ENCODE measurements at regions not wholly inside any gene's neighbourhood (a gene's known extent, or its start where the extent isn't known, plus 50 kb on each side); places are given as distances from the start of the nearest gene placed in this dataset.

GRCh38 chr1:170267317-170267716 lies 121.6 kb downstream of the NTMT2 start:
- Histone ChIP-seq H3K27ac (ENCODE audit: low read depth, low read length) (no peak overlapping the region), H3K9me3 (ENCODE audit: control insufficient read depth, insufficient read depth, low read length) (no peaks in the 10 kb centered on the region), H3K4me1 (ENCODE audit: control insufficient read depth, insufficient read depth, low read length) (no peaks in the 10 kb centered on the region), H3K4me3 (ENCODE audit: low read depth, low read length) (no peak overlapping the region), H3K36me3 (ENCODE audit: control insufficient read depth, insufficient read depth, low read length) (no peaks in the 10 kb centered on the region), H3K27me3 (ENCODE audit: control insufficient read depth, insufficient read depth, low read length) (no peaks in the 10 kb centered on the region)
- DNase-seq (ENCODE audit: low read depth in 4 of 6, low spot score in 6 of 6): no peak

GRCh38 chr1:170271430-170272161 lies 125.8 kb downstream of the NTMT2 start:
- Histone ChIP-seq H3K27me3 (ENCODE audit: control insufficient read depth, insufficient read depth, low read length) (no peaks in the 10 kb centered on the region), H3K4me1 (ENCODE audit: control insufficient read depth, insufficient read depth, low read length) (no peaks in the 10 kb centered on the region), H3K27ac (ENCODE audit: low read depth, low read length) (no peak overlapping the region), H3K9me3 (ENCODE audit: control insufficient read depth, insufficient read depth, low read length) (no peaks in the 10 kb centered on the region), H3K36me3 (ENCODE audit: control insufficient read depth, insufficient read depth, low read length) (no peaks in the 10 kb centered on the region), H3K4me3 (ENCODE audit: low read depth, low read length) (no peak overlapping the region)
- 100% methylated on average over 1 of the region's 3 CpGs for WGBS (ENCODE audit: insufficient coverage)
- DNase-seq (ENCODE audit: low read depth in 4 of 6, low spot score in 6 of 6): no peak

GRCh38 chr1:170273291-170274130 lies 127.8 kb downstream of the NTMT2 start:
- H3K27me3 ChIP-seq (ENCODE audit: control insufficient read depth, insufficient read depth, low read length): no peaks in the 10 kb centered on the region
- H3K27ac ChIP-seq (ENCODE audit: low read depth, low read length): no peak overlapping the region
- H3K4me3 ChIP-seq (ENCODE audit: low read depth, low read length): no peak overlapping the region
- no peaks in the 10 kb centered on the region for H3K9me3 ChIP-seq (ENCODE audit: control insufficient read depth, insufficient read depth, low read length)
- no peaks in the 10 kb centered on the region for H3K36me3 ChIP-seq (ENCODE audit: control insufficient read depth, insufficient read depth, low read length)
- peak in 1 of 6 donors; percentile 22 for DNase-seq (ENCODE audit: low read depth in 4 of 6, low spot score in 6 of 6)
- H3K4me1 ChIP-seq (ENCODE audit: control insufficient read depth, insufficient read depth, low read length): no peaks in the 10 kb centered on the region
- 57% methylated on average over 4 of the region's 6 CpGs for WGBS (ENCODE audit: insufficient coverage)

- H3K36me3 ChIP-seq (ENCODE audit: control insufficient read depth, insufficient read depth, low read length): no peaks in the 10 kb centered on the region
- no peaks in the 10 kb centered on the region for H3K4me1 ChIP-seq (ENCODE audit: control insufficient read depth, insufficient read depth, low read length)
- H3K4me3 ChIP-seq (ENCODE audit: low read depth, low read length): no peak overlapping the region
- H3K27me3 ChIP-seq (ENCODE audit: control insufficient read depth, insufficient read depth, low read length): no peaks in the 10 kb centered on the region
- H3K27ac ChIP-seq (ENCODE audit: low read depth, low read length): no peak overlapping the region
- DNase-seq (ENCODE audit: low read depth in 4 of 6, low spot score in 6 of 6): no peak
- no peaks in the 10 kb centered on the region for H3K9me3 ChIP-seq (ENCODE audit: control insufficient read depth, insufficient read depth, low read length)
- 90% methylated on average over 2 of the region's 5 CpGs for WGBS (ENCODE audit: insufficient coverage)
These were observed 128.4 kb downstream of the NTMT2 start for GRCh38 chr1:170274131-170274501.

- no peaks in the 10 kb centered on the region for H3K27me3 ChIP-seq (ENCODE audit: control insufficient read depth, insufficient read depth, low read length)
- no peak for DNase-seq (ENCODE audit: low read depth in 4 of 6, low spot score in 6 of 6)
- no peaks in the 10 kb centered on the region for H3K36me3 ChIP-seq (ENCODE audit: control insufficient read depth, insufficient read depth, low read length)
- no peak overlapping the region for H3K27ac ChIP-seq (ENCODE audit: low read depth, low read length)
- no peaks in the 10 kb centered on the region for H3K4me1 ChIP-seq (ENCODE audit: control insufficient read depth, insufficient read depth, low read length)
- no CpG with 5 or more reads among the region's 2 CpGs for WGBS (ENCODE audit: insufficient coverage)
- H3K4me3 ChIP-seq (ENCODE audit: low read depth, low read length): no peak overlapping the region
- no peaks in the 10 kb centered on the region for H3K9me3 ChIP-seq (ENCODE audit: control insufficient read depth, insufficient read depth, low read length)
These were observed 132.2 kb downstream of the NTMT2 start for GRCh38 chr1:170277985-170278384.

- Histone ChIP-seq H3K27me3 (ENCODE audit: control insufficient read depth, insufficient read depth, low read length) (no peaks in the 10 kb centered on the region), H3K4me3 (ENCODE audit: low read depth, low read length) (no peak overlapping the region), H3K36me3 (ENCODE audit: control insufficient read depth, insufficient read depth, low read length) (no peaks in the 10 kb centered on the region), H3K9me3 (ENCODE audit: control insufficient read depth, insufficient read depth, low read length) (no peaks in the 10 kb centered on the region), H3K4me1 (ENCODE audit: control insufficient read depth, insufficient read depth, low read length) (no peaks in the 10 kb centered on the region), H3K27ac (ENCODE audit: low read depth, low read length) (peak overlapping the region; percentile 11)
- 20% methylated on average over 1 of the region's 3 CpGs for WGBS (ENCODE audit: insufficient coverage)
- peak in 2 of 6 donors; percentile 28 to 33 for DNase-seq (ENCODE audit: low read depth in 4 of 6, low spot score in 6 of 6)
These were observed 138.3 kb downstream of the NTMT2 start for GRCh38 chr1:170284016-170284415.

- Histone ChIP-seq H3K4me1 (ENCODE audit: control insufficient read depth, insufficient read depth, low read length) (no peaks in the 10 kb centered on the region), H3K36me3 (ENCODE audit: control insufficient read depth, insufficient read depth, low read length) (no peaks in the 10 kb centered on the region), H3K27ac (ENCODE audit: low read depth, low read length) (peak overlapping the region; percentile 11), H3K4me3 (ENCODE audit: low read depth, low read length) (no peak overlapping the region), H3K27me3 (ENCODE audit: control insufficient read depth, insufficient read depth, low read length) (no peaks in the 10 kb centered on the region), H3K9me3 (ENCODE audit: control insufficient read depth, insufficient read depth, low read length) (no peaks in the 10 kb centered on the region)
- peak in 5 of 6 donors; percentile 41 to 85 (median 50) for DNase-seq (ENCODE audit: low read depth in 4 of 6, low spot score in 6 of 6)
- WGBS (ENCODE audit: insufficient coverage): no CpG with 5 or more reads among the region's 7 CpGs
These were observed 138.8 kb downstream of the NTMT2 start for GRCh38 chr1:170284512-170284911.

- Histone ChIP-seq H3K9me3 (ENCODE audit: control insufficient read depth, insufficient read depth, low read length) (no peaks in the 10 kb centered on the region), H3K4me3 (ENCODE audit: low read depth, low read length) (no peak overlapping the region), H3K27ac (ENCODE audit: low read depth, low read length) (peak overlapping the region; percentile 11), H3K4me1 (ENCODE audit: control insufficient read depth, insufficient read depth, low read length) (no peaks in the 10 kb centered on the region), H3K27me3 (ENCODE audit: control insufficient read depth, insufficient read depth, low read length) (no peaks in the 10 kb centered on the region), H3K36me3 (ENCODE audit: control insufficient read depth, insufficient read depth, low read length) (no peaks in the 10 kb centered on the region)
- peak in 5 of 6 donors; percentile 38 to 92 (median 52) for DNase-seq (ENCODE audit: low read depth in 4 of 6, low spot score in 6 of 6)
- WGBS (ENCODE audit: insufficient coverage): 0% methylated on average over 5 of the region's 5 CpGs
These were observed 139.2 kb downstream of the NTMT2 start for GRCh38 chr1:170284951-170285350.

GRCh38 chr1:170288155-170288554 lies 142.4 kb downstream of the NTMT2 start:
- Histone ChIP-seq H3K4me3 (ENCODE audit: low read depth, low read length) (no peak overlapping the region), H3K27ac (ENCODE audit: low read depth, low read length) (no peak overlapping the region), H3K9me3 (ENCODE audit: control insufficient read depth, insufficient read depth, low read length) (no peaks in the 10 kb centered on the region), H3K36me3 (ENCODE audit: control insufficient read depth, insufficient read depth, low read length) (no peaks in the 10 kb centered on the region), H3K27me3 (ENCODE audit: control insufficient read depth, insufficient read depth, low read length) (no peaks in the 10 kb centered on the region), H3K4me1 (ENCODE audit: control insufficient read depth, insufficient read depth, low read length) (no peaks in the 10 kb centered on the region)
- WGBS (ENCODE audit: insufficient coverage): no CpG with 5 or more reads among the region's 3 CpGs
- DNase-seq (ENCODE audit: low read depth in 4 of 6, low spot score in 6 of 6): no peak

- no peak for DNase-seq (ENCODE audit: low read depth in 4 of 6, low spot score in 6 of 6)
- Histone ChIP-seq H3K4me3 (ENCODE audit: low read depth, low read length) (no peak overlapping the region), H3K9me3 (ENCODE audit: control insufficient read depth, insufficient read depth, low read length) (no peaks in the 10 kb centered on the region), H3K36me3 (ENCODE audit: control insufficient read depth, insufficient read depth, low read length) (no peaks in the 10 kb centered on the region), H3K4me1 (ENCODE audit: control insufficient read depth, insufficient read depth, low read length) (no peaks in the 10 kb centered on the region), H3K27ac (ENCODE audit: low read depth, low read length) (no peak overlapping the region), H3K27me3 (ENCODE audit: control insufficient read depth, insufficient read depth, low read length) (no peaks in the 10 kb centered on the region)
- no CpG with 5 or more reads among the region's 1 CpG for WGBS (ENCODE audit: insufficient coverage)
These were observed 144.5 kb downstream of the NTMT2 start for GRCh38 chr1:170290276-170290675.
